Limb (tissue), 2 donors: ENCODE measurements at regions not wholly inside any gene's neighbourhood (a gene's known extent, or its start where the extent isn't known, plus 50 kb on each side); places are given as distances from the start of the nearest gene placed in this dataset.
"Not testable (repeated sequence)": the region's sequence is repeated elsewhere in the genome, so short reads cannot be mapped to it uniquely, and the experiment has no call there.

Experiments
- DNase-seq, 2 donors: peaks; one replicate each; pipeline ENCODE4 v3.0.0-alpha.2; 2016; ENCODE audit errors: extremely low spot score in 2 of 2

- DNase-seq: not testable (repeated sequence)
Observed at GRCh38 chr3:10657339-10657738, 152.0 kb upstream of the ATP2B2 start.

GRCh38 chr3:10665592-10665991 lies 150.4 kb upstream of the SLC6A11 start:
- no peak for DNase-seq

GRCh38 chr3:10666621-10667020 lies 149.4 kb upstream of the SLC6A11 start:
- DNase-seq: no peak

- no peak for DNase-seq
Observed at GRCh38 chr3:10667269-10667668, 148.8 kb upstream of the SLC6A11 start.

- DNase-seq: no peak
Observed at GRCh38 chr3:10667901-10668476, 148.0 kb upstream of the SLC6A11 start.

GRCh38 chr3:10669490-10670048 lies 146.5 kb upstream of the SLC6A11 start:
- no peak for DNase-seq

- DNase-seq: no peak
Observed at GRCh38 chr3:10672422-10672821, 143.6 kb upstream of the SLC6A11 start.

- no peak for DNase-seq
Observed at GRCh38 chr3:10674578-10674977, 141.4 kb upstream of the SLC6A11 start.

GRCh38 chr3:10676905-10677304 lies 139.1 kb upstream of the SLC6A11 start:
- DNase-seq: no peak

- no peak for DNase-seq
Observed at GRCh38 chr3:10678796-10679376, 137.1 kb upstream of the SLC6A11 start.

GRCh38 chr3:10680796-10681195 lies 135.2 kb upstream of the SLC6A11 start:
- DNase-seq: no peak

GRCh38 chr3:10682692-10683091 lies 133.3 kb upstream of the SLC6A11 start:
- DNase-seq: no peak

- no peak for DNase-seq
Observed at GRCh38 chr3:10683106-10683505, 132.9 kb upstream of the SLC6A11 start.

GRCh38 chr3:10688126-10688525 lies 127.9 kb upstream of the SLC6A11 start:
- DNase-seq: no peak

GRCh38 chr3:10688548-10689172 lies 127.4 kb upstream of the SLC6A11 start:
- DNase-seq: no peak

GRCh38 chr3:10692039-10692622 lies 123.9 kb upstream of the SLC6A11 start:
- DNase-seq: no peak

- DNase-seq: no peak
Observed at GRCh38 chr3:10693457-10693856, 122.6 kb upstream of the SLC6A11 start.

- DNase-seq: no peak
Observed at GRCh38 chr3:10694179-10694578, 121.8 kb upstream of the SLC6A11 start.

- DNase-seq: not testable (repeated sequence)
Observed at GRCh38 chr3:10695186-10695585, 120.8 kb upstream of the SLC6A11 start.

GRCh38 chr3:10695595-10696285 lies 120.3 kb upstream of the SLC6A11 start:
- DNase-seq: no peak

- no peak for DNase-seq
Observed at GRCh38 chr3:10697918-10698317, 118.1 kb upstream of the SLC6A11 start.

- no peak for DNase-seq
Observed at GRCh38 chr3:10700821-10701220, 115.2 kb upstream of the SLC6A11 start.
